T-cell (primary cell): ENCODE measurements at regions not wholly inside any gene's neighbourhood (a gene's known extent, or its start where the extent isn't known, plus 50 kb on each side); places are given as distances from the start of the nearest gene placed in this dataset.

Experiments used
- ATAC-seq, 4 experiments: fragments of 200-7000 bp in 3 of 4; fragments of 150-1000 bp in 1 of 4; cut with Tn5 transposase; replicated peaks in 1 of 4; 1 replicate in 3 of 4; 2 replicates in 1 of 4; pipeline ENCODE4 v1.10.0; 2021; ENCODE audit warnings: moderate library complexity in 3 of 4, mild to moderate bottlenecking in 2 of 4, moderate number of reproducible peaks in 1 of 4
- CTCF ChIA-PET, 2 donors: fragments of 300-600 bp; sonication (Branson Sonifier 250); formaldehyde crosslinking; loops; one replicate each; lab custom pipeline; 2022; ENCODE audit warnings: antibody characterized with exemption in 2 of 2; lab: Charles Lee
- POLR2A ChIA-PET, 2 donors: fragments of 300-600 bp; sonication (Branson Sonifier 250); formaldehyde crosslinking; loops; one replicate each; lab custom pipeline; 2022; ENCODE audit warnings: antibody characterized with exemption in 2 of 2; lab: Charles Lee
- DNase-seq, 35 experiments: peaks; one replicate each; pipeline versions ENCODE4 v3.0.0 to v3.0.0-alpha.2; 2013 to 2023
- H3K27ac ChIP-seq: one replicate; pipeline ENCODE4 v1.5.1; 2013; ENCODE audit warnings: low read length
- H3K27me3 ChIP-seq, 2 experiments: replicated peaks in 1 of 2; 1 replicate in 1 of 2; 2 replicates in 1 of 2; pipeline versions ENCODE4 v1.6.1 to v1.7.0; 2013; ENCODE audit warnings: low read length in 1 of 2, mixed read lengths in 1 of 2; ENCODE audit not compliant: control insufficient read depth in 2 of 2, insufficient read depth in 2 of 2; ENCODE audit errors: extremely low read depth in 1 of 2
- H3K36me3 ChIP-seq, 2 donors: 1 replicate in 1 of 2; 2 replicates in 1 of 2; pipeline versions ENCODE4 v1.6.1 to v1.7.0; 2013; ENCODE audit warnings: low read length in 1 of 2; ENCODE audit not compliant: control insufficient read depth in 2 of 2, insufficient read depth in 1 of 2; ENCODE audit errors: extremely low read depth in 1 of 2
- H3K4me1 ChIP-seq, 2 experiments: 1 replicate in 1 of 2; 2 replicates in 1 of 2; pipeline versions ENCODE4 v1.6.1 to v1.7.0; 2013; ENCODE audit warnings: low read length in 2 of 2, mixed read lengths in 1 of 2; ENCODE audit not compliant: insufficient read depth in 2 of 2, control insufficient read depth in 1 of 2; ENCODE audit errors: extremely low read depth in 1 of 2
- H3K4me3 ChIP-seq, 2 donors: 1 replicate in 1 of 2; 2 replicates in 1 of 2; pipeline versions ENCODE4 v1.5.1 to v1.7.0; 2013; ENCODE audit warnings: mild to moderate bottlenecking in 2 of 2, low read length in 1 of 2, moderate library complexity in 1 of 2; ENCODE audit not compliant: control insufficient read depth in 1 of 2; ENCODE audit errors: extremely low read depth in 1 of 2
- H3K9me3 ChIP-seq: 2 replicates; pipeline ENCODE4 v1.7.0; 2013
- H3K27ac Mint-ChIP-seq, 2 donors: one replicate each; pipeline ENCODE4 v1.8.0; 2020 to 2021; ENCODE audit warnings: mild to moderate bottlenecking in 2 of 2, mixed read lengths in 2 of 2
- H3K27me3 Mint-ChIP-seq, 2 donors: one replicate each; pipeline ENCODE4 v1.8.0; 2021 to 2022; ENCODE audit warnings: mixed read lengths in 2 of 2
- H3K36me3 Mint-ChIP-seq: one replicate; pipeline ENCODE4 v1.8.0; 2021; ENCODE audit warnings: mixed read lengths
- H3K4me1 Mint-ChIP-seq, 3 donors: one replicate each; pipeline ENCODE4 v1.8.0; 2020 to 2022; ENCODE audit warnings: mixed read lengths in 3 of 3, mild to moderate bottlenecking in 1 of 3
- H3K4me3 Mint-ChIP-seq, 3 donors: one replicate each; pipeline ENCODE4 v1.8.0; 2020 to 2022; ENCODE audit warnings: mild to moderate bottlenecking in 3 of 3, mixed read lengths in 3 of 3, moderate library complexity in 3 of 3
- H3K9me3 Mint-ChIP-seq, 3 donors: one replicate each; pipeline ENCODE4 v1.8.0; 2020 to 2022; ENCODE audit warnings: mixed read lengths in 3 of 3
- WGBS: methylation state at CpG from one replicate; pipeline ENCODE4 v1.1.5; 2013; ENCODE audit warnings: missing lambda C conversion rate; ENCODE audit not compliant: insufficient coverage; 5-methylcytosine and 5-hydroxymethylcytosine counted together

DNA sequence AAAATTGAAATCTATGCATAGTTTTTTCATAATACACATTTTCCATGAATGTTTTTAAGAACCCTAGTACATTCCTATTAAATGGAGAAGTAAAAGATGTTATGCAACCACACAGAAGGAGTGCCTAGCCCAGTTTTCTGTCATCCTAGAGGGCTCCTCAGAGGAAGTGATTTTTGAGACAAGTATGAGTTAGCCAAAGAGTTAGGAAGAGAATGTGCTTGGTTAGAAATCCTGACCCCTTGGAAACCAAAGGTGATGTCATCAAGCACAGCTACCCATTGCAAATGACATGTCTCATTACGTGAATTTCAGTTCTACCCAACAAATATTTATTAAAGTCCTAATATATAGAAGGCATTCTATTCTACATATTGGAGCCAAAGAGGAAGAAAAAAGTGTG lies 88.9 kb upstream of the TNFSF4 start:
- H3K4me1 Mint-ChIP-seq: peaks cover 23 to 43% (median 24%) of the 10 kb centered on the region in 3 donors
- H3K27ac Mint-ChIP-seq: no peak overlapping the region
- WGBS: no CpG with 5 or more reads among the region's 1 CpG
- Histone ChIP-seq H3K27me3 (no peaks in the 10 kb centered on the region), H3K9me3 (no peaks in the 10 kb centered on the region), H3K4me1 (peaks cover 0 to 4% of the 10 kb centered on the region in 2 experiments), H3K4me3 (no peak overlapping the region), H3K27ac (no peak overlapping the region), H3K36me3 (no peaks in the 10 kb centered on the region)
- CTCF ChIA-PET: no interaction called here
- ATAC-seq (no peak), DNase-seq (no peak)
- H3K4me3 Mint-ChIP-seq: no peak overlapping the region
- POLR2A ChIA-PET: no interaction called here
- H3K9me3 Mint-ChIP-seq: peaks cover 0 to 11% (median 0%) of the 10 kb centered on the region in 3 donors
- peaks cover 14% of the 10 kb centered on the region for H3K36me3 Mint-ChIP-seq
- no peaks in the 10 kb centered on the region for H3K27me3 Mint-ChIP-seq

GRCh38 chr1:173297798-173298391 lies 90.8 kb upstream of the TNFSF4 start:
- POLR2A ChIA-PET: interaction anchor here in 1 of 2 donors (0.6 kb wide), 1 partner anchor 503 kb away, joined by 4 read pairs; no protein-coding TSS in a partner anchor
- Mint-ChIP-seq H3K9me3 (no peaks in the 10 kb centered on the region), H3K4me3 (no peak overlapping the region), H3K36me3 (peaks cover 6% of the 10 kb centered on the region), H3K27me3 (no peaks in the 10 kb centered on the region), H3K27ac (peak overlapping the region; percentile 56 to 62), H3K4me1 (peaks cover 23 to 26% (median 24%) of the 10 kb centered on the region in 3 donors)
- H3K36me3 ChIP-seq: no peaks in the 10 kb centered on the region
- WGBS: no CpG with 5 or more reads among the region's 4 CpGs
- DNase-seq (peak in 1 of 35 experiments; percentile 3), ATAC-seq (peak in 3 of 4 experiments; percentile 16 to 29 (median 24))
- no peak overlapping the region for H3K27ac ChIP-seq
- no peaks in the 10 kb centered on the region for H3K9me3 ChIP-seq
- CTCF ChIA-PET: no interaction called here
- peaks cover 0 to 4% of the 10 kb centered on the region in 2 experiments for H3K4me1 ChIP-seq
- H3K4me3 ChIP-seq: no peak overlapping the region
- no peaks in the 10 kb centered on the region for H3K27me3 ChIP-seq

GRCh38 chr1:173300061-173301044 lies 93.2 kb upstream of the TNFSF4 start:
- WGBS: no CpG with 5 or more reads among the region's 5 CpGs
- H3K4me3 Mint-ChIP-seq: no peak overlapping the region
- no peak overlapping the region for H3K27ac ChIP-seq

DNA sequence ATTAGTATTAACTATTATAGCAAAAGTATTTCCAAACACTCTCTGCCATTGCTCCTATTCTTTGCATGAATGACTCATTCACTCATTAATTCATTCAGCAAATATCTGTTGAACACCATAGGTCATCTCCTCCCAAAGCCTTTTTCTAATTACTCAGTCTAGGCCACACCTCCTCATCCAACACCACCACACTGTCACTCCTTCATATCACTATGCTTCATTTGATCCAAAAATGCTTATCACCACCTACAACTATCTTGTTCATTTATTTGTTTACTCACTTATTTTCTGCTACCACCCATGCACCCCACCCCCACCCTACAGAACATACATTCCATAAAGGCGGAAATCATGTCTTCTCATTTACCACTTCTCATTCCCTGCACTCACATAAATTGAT lies 94.4 kb upstream of the TNFSF4 start:
- Mint-ChIP-seq H3K4me1 (peaks cover 23 to 26% (median 24%) of the 10 kb centered on the region in 3 donors), H3K27ac (no peak overlapping the region), H3K27me3 (no peaks in the 10 kb centered on the region), H3K4me3 (no peak overlapping the region), H3K9me3 (no peaks in the 10 kb centered on the region), H3K36me3 (no peaks in the 10 kb centered on the region)
- no peaks in the 10 kb centered on the region for H3K27me3 ChIP-seq
- H3K4me3 ChIP-seq: no peak overlapping the region
- H3K36me3 ChIP-seq: no peaks in the 10 kb centered on the region
- ChIA-PET CTCF (interaction anchor here in 1 of 2 donors (0.6 kb wide), 1 partner anchor 19 kb away, joined by 4 read pairs; no protein-coding TSS in a partner anchor), POLR2A (no interaction called here)
- ATAC-seq: no peak
- WGBS: 100% methylated on average over 1 of the region's 1 CpG
- no peaks in the 10 kb centered on the region for H3K9me3 ChIP-seq
- peaks cover 0 to 4% of the 10 kb centered on the region in 2 experiments for H3K4me1 ChIP-seq
- H3K27ac ChIP-seq: no peak overlapping the region
- no peak for DNase-seq

More at GRCh38 chr1:173300061-173301044, 93.2 kb upstream of the TNFSF4 start:
- no peaks in the 10 kb centered on the region for H3K27me3 ChIP-seq
- Mint-ChIP-seq H3K27ac (no peak overlapping the region), H3K9me3 (no peaks in the 10 kb centered on the region), H3K27me3 (no peaks in the 10 kb centered on the region), H3K36me3 (peaks cover 3% of the 10 kb centered on the region), H3K4me1 (peaks cover 23 to 26% (median 24%) of the 10 kb centered on the region in 3 donors)
- CTCF ChIA-PET: interaction anchor here in 1 of 2 donors (0.6 kb wide), 1 partner anchor 18 kb away, joined by 4 read pairs; no protein-coding TSS in a partner anchor
- DNase-seq (no peak), ATAC-seq (no peak)
- no peak overlapping the region for H3K4me3 ChIP-seq
- H3K36me3 ChIP-seq: no peaks in the 10 kb centered on the region
- POLR2A ChIA-PET: no interaction called here
- no peaks in the 10 kb centered on the region for H3K9me3 ChIP-seq
- H3K4me1 ChIP-seq: peaks cover 0 to 4% of the 10 kb centered on the region in 2 experiments

- peaks cover 20 to 24% (median 21%) of the 10 kb centered on the region in 3 donors for H3K4me1 Mint-ChIP-seq
- POLR2A ChIA-PET: no interaction called here
- Histone ChIP-seq H3K4me3 (no peak overlapping the region), H3K9me3 (no peaks in the 10 kb centered on the region), H3K4me1 (peaks cover 0 to 4% of the 10 kb centered on the region in 2 experiments), H3K27me3 (no peaks in the 10 kb centered on the region), H3K27ac (no peak overlapping the region), H3K36me3 (no peaks in the 10 kb centered on the region)
- H3K4me3 Mint-ChIP-seq: no peak overlapping the region
- H3K9me3 Mint-ChIP-seq: no peaks in the 10 kb centered on the region
- DNase-seq: no peak
- WGBS: no CpG with 5 or more reads among the region's 1 CpG
- ATAC-seq: no peak
- CTCF ChIA-PET: no interaction called here
- no peak overlapping the region for H3K27ac Mint-ChIP-seq
- H3K27me3 Mint-ChIP-seq: no peaks in the 10 kb centered on the region
- H3K36me3 Mint-ChIP-seq: no peaks in the 10 kb centered on the region
These were observed 95.2 kb upstream of the TNFSF4 start for GRCh38 chr1:173302366-173302765.
